LoVo (cell line): ENCODE measurements at regions not wholly inside any gene's neighbourhood (a gene's known extent, or its start where the extent isn't known, plus 50 kb on each side); places are given as distances from the start of the nearest gene placed in this dataset.

Source experiments
- DNase-seq: peaks from one replicate; pipeline ENCODE4 v3.0.0-alpha.2; 2016; ENCODE audit warnings: low spot score

DNA sequence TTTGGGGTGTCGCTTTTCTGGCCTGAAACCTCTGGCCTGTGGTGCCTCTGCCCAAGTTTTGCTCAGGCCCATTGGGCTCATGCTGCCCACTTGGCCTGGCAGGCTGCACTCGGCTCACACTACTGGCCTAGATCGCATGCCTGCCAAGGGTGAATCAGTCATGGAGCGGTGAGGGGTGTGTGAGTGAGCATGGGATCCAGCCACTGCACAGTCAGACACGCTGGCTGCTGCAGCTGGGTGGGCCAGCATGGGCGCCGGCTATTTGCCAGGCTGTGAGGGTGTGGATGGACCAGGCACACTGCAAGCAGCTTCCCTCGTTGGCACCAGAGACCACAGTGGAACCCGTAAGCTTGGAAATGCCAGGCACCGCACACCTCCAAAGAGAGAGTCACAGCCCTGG lies 145.4 kb upstream of the CNR1 start:
- no peak for DNase-seq

DNA sequence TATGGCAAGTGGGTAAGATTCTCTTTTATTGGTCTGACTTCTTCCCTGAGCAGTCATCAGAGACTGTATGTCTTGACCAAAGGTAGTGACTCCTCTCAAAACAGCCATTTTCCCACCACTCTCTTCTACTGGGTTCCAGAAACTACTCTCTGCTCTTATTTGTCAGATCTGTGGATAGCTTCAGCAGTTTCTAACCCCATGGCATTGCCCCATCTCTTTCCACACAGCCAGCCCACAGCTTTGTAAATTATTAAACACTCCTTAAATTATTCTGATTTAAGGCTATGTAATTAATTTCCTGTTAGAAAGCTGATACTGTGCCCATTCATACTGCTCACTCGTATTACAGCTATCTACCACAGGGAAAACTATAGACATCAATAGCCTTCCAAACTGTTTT lies 138.4 kb upstream of the CNR1 start:
- no peak for DNase-seq

DNA sequence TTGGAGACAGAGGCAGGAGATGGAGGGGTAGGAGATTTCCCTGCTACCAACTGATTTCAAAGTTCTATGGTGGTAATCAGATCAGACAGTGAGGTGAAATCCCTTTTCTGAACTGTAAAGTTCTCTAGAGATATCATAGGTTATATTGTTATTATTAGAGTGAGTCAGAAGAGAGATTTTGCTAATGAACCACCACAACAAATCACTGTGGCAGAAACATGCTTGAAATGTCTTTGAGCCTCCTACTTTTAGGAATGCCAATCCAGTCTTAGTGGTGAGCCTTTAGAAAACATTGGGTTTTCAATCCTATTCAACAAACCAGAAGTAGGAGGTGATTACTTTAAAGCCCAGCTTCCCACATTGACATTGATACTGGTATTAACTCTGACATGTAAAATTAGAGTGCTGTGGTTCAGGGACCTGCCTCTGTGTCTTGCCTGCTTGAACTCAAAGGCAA lies 136.7 kb upstream of the CNR1 start:
- no peak for DNase-seq

DNA sequence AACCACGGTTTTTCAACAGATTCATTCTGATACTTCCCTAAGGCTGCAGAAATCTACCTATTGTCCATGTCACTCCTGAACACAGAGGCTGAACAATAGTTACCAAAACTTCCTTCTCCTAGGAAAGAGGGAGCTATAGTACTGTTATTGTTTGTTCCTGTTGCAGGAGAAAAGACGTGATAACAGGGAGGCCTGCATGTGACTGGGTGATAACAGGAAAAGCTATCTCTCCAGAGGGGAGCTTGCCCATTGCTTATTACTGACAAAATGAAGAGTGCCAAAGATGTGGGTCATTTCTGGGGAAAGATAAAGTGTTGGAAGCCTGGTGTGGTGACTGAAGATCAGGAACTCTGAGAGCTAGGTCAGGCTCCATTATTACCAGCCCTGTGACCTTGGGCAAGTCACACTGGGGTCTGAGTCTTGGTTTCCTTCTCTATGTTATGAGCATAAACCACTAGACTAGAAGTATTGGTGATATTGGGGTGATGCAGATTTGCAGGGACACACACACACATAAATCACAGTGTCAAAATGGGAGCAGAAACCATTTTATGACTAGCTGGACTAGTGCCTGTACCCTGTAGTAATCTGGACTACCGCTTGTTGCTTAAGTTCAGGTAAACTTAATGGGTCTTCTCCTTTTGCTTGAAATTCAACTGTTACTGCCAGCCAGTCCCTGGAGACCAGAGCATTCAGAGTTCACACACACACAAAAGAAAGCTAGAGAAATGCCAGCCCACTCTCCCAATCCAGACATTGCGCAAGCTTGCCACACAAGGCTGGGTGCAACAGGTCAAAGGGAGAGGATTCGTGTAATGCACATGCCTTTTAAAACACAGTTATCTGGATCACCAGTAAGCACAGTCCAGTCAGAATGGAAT lies 136.0 kb upstream of the CNR1 start:
- no peak for DNase-seq

DNA sequence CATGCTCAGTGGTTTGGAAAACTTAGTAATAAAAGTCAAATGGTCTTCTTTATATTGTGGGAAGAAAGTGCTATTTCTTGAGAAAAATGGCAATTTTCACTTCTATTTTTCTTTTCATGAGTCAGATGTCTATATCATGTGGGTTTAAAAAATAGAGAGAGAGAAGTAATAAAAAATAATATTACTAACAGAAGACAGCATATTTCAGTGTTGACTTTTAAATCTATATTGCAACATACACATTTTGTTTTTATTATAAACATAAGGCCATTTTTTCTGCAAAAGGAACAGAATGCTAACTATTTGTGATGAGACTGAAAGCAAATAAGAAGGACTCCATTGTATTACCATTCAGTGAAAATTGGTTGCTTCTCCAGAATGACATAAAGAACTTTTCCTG lies 135.1 kb upstream of the CNR1 start:
- no peak for DNase-seq

DNA sequence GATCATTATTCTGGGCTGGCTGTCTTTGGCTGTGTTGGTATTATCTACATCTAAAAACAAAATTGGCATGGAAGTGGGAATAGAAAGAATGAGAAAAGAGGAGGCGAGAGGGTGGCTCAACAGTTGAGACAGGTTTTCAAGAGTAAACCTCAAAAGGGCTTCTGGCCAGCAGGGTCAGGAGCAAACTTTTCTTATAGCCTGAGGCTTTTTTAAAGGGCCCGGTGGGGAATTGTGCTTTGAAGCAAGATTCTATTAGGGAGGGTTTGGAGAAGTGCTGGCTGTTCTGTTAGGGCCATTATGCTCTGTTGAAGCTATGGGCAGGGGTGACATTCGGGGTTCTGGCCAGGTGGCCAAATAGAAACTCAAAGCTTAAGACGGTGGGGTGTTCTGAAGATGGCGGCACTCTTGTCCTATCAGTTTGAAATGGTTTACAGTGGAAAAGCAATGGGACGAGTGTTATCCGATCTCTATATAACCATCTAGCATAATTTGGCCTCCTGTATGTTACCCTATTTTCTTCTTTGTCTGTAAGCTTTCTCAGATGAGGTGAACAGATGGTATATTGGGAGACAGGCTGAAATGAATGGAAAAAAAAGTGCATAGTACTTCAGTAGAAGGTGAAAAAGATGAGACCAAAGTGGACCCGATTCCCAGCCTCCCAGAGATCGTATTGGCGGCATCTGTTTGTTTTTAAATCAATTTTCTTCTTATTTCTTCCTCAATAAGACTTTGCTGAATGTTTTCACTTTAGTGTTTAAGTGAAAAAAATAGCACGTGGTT lies 132.1 kb upstream of the CNR1 start:
- no peak for DNase-seq

DNA sequence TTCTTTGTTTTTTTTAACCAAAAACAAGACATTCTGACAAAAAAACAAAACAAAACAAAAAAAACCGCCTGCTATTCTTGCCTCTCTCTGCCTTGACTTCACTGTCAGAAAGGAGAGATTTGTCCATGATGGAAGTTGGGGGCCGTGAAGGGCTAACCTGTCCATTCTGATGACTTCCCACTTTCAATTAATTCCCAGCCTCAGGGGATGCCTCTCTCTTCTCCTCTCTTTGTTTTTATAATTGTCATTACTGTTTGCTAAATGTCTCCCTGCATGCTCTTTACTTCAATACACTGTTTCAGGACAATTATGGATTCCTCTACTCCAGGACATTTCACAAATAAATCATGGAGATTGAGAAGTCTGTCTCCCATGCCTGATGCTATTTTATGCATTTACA lies 130.5 kb upstream of the CNR1 start:
- no peak for DNase-seq

GRCh38 chr6:88295663-88296062 lies 129.5 kb upstream of the CNR1 start:
- DNase-seq: no peak

DNA sequence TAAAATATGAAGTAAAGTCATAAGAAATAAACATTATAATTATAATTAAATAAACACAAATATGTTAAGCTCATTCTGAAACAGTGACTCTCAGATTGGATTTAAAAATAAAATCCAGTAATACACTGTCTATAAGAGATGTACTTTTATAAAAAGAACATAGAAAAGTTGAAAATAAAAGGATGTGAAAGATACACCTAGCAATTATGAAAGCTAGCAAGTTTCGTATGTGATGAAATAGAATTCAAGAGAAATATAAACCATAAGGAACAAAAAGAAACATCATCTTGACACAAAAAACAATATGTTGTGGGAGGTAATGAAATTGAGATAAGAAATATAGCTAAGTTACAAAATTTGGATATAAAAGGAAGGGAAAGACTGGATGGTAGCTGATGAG lies 128.6 kb upstream of the CNR1 start:
- DNase-seq: no peak

- DNase-seq: no peak
These were observed 124.3 kb upstream of the CNR1 start for GRCh38 chr6:88290411-88290810.

- no peak for DNase-seq
These were observed 121.5 kb upstream of the CNR1 start for GRCh38 chr6:88287696-88288095.

DNA sequence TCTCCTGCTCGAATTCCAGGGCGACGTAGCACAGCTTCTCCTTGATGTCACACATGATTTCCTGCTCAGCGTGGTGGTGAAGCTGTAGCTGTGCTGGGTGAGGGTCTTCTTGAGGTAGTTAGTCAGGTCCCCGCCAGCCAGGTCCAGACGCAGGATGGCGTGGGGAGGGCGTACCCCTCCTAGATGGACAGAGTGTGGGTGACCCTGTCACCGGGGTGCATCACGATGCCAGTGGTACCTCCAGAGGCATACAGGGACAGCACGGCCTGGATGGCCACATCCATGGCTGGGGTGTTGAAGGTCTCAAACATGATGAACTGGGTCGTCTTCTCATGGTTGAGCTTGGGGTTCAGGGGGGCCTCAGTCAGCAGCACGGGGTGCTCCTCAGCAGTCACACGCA lies 110.2 kb upstream of the CNR1 start:
- DNase-seq: no peak

GRCh38 chr6:88268508-88268907 lies 102.4 kb upstream of the CNR1 start:
- no peak for DNase-seq

GRCh38 chr6:88266126-88266525 lies 100.0 kb upstream of the CNR1 start:
- DNase-seq: no peak

DNA sequence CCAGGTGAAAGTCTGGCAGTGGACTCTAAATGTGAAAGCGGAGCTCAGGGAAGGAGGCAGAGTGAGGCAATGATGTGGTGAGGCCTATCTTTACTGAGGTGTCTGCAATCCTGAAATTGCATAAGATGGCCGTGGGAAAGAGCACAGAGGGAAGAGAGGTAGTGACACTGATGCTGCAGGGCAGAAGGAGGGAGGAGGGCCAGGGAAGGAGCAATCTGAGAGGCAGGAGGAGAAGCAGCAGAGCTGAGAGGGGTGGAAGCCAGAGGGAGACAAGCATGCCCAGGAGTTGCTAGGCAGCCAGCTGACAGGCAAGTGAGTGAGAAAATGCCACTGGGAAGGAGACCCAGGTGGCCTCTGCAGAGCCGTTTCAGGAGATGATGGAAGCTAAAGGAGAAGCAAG lies 97.4 kb upstream of the CNR1 start:
- DNase-seq: no peak

GRCh38 chr6:88262332-88262731 lies 96.2 kb upstream of the CNR1 start:
- DNase-seq: no peak

- DNase-seq: no peak
These were observed 85.2 kb upstream of the CNR1 start for GRCh38 chr6:88251301-88251700.

GRCh38 chr6:88248709-88249321 lies 82.7 kb upstream of the CNR1 start:
- DNase-seq: no peak

- DNase-seq: no peak
These were observed 80.5 kb upstream of the CNR1 start for GRCh38 chr6:88246654-88247053.

DNA sequence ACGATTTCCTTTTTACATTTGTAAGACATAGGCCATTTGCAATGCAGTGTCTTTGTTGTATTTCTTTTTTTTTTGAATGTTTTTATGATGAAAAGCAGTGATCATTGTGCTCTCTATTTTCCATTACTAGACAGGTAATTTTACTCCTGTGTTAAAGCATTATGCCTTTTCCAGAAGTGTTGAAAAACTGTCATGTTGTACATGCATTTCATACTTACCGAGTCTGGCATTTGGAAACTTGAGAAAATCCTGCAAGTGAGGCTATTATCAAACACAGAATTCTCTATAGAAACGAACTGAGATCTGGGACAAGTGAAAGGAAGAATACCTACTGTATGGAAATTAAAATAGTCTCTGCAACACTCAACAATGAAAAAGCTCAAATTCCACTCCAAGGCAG lies 78.6 kb upstream of the CNR1 start:
- no peak for DNase-seq

DNA sequence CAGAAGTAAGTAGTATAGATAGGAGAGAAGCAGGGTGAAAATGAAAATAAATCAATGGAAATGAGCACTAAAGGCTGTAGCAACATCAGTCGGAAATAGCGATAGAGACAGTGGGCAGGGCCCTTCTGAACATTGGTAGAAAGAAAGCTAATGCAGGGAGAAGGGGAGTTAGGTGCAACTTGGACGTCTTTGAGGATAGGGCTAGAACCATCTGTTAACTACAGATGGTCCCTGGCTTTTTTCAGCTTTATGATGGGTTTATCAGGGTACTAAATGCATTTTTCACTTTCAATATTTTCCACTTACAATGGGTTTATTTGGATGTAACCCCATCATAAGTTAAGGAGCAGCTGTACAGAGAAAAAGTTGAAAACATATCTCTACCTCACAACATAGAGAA lies 72.8 kb upstream of the CNR1 start:
- no peak for DNase-seq

GRCh38 chr6:88238065-88238464 lies 71.9 kb upstream of the CNR1 start:
- no peak for DNase-seq
